BLaER1 treated with 17β-estradiol and CSF1 and Interleukin-3, amounts not matched to agents 10 nM and 100 nM (cell line): ENCODE measurements at regions not wholly inside any gene's neighbourhood (a gene's known extent, or its start where the extent isn't known, plus 50 kb on each side); places are given as distances from the start of the nearest gene placed in this dataset.
A peak's percentile ranks its signal among the peaks of the same experiment; 100 is the strongest.

Source experiments
- H3K27ac ChIP-seq, 11 experiments: shearing (Covaris generic); formaldehyde crosslinking; 2 replicates each; pipeline ENCODE4 v1.8.1; 2022
- H3K27me3 ChIP-seq, 11 experiments: shearing (Covaris generic); formaldehyde crosslinking; 2 replicates each; pipeline ENCODE4 v1.8.1; 2022
- H3K36me3 ChIP-seq, 11 experiments: shearing (Covaris generic); formaldehyde crosslinking; 2 replicates each; pipeline ENCODE4 v1.8.1; 2022
- H3K4me1 ChIP-seq, 10 experiments: shearing (Covaris generic); formaldehyde crosslinking; 2 replicates each; pipeline ENCODE4 v1.8.1; 2022
- H3K4me2 ChIP-seq, 11 experiments: shearing (Covaris generic); formaldehyde crosslinking; 2 replicates each; pipeline ENCODE4 v1.8.1; 2022
- H3K4me3 ChIP-seq, 10 experiments: shearing (Covaris generic); formaldehyde crosslinking; 2 replicates each; pipeline ENCODE4 v1.8.1; 2022
- H3K9ac ChIP-seq, 11 experiments: shearing (Covaris generic); formaldehyde crosslinking; 2 replicates each; pipeline ENCODE4 v1.8.1; 2022
- H3K9me3 ChIP-seq, 11 experiments: shearing (Covaris generic); formaldehyde crosslinking; replicated peaks in 1 of 11; 2 replicates each; pipeline ENCODE4 v1.8.1; 2022
- H4K20me1 ChIP-seq, 11 experiments: shearing (Covaris generic); formaldehyde crosslinking; 2 replicates each; pipeline ENCODE4 v1.8.1; 2022
- Cebpa-rat ChIP-seq, 11 experiments: shearing (Covaris generic); IDR thresholded peaks; 2 replicates each; pipeline ENCODE4 v1.8.1; 2022

- no peaks in the 10 kb centered on the region for H3K9me3 ChIP-seq
- no peak overlapping the region for H3K4me2 ChIP-seq
- H3K9ac ChIP-seq = no peak overlapping the region
- H4K20me1 ChIP-seq = no peaks in the 10 kb centered on the region
- H3K4me1 ChIP-seq = peaks cover under 1 to 28% (median 13%) of the 10 kb centered on the region in 10 experiments; a peak in 19 of 20 replicates
- no peaks in the 10 kb centered on the region for H3K36me3 ChIP-seq
- no peak overlapping the region for H3K4me3 ChIP-seq
- H3K27me3 ChIP-seq = no peaks in the 10 kb centered on the region
- H3K27ac ChIP-seq = no peak overlapping the region
- TF ChIP-seq Cebpa-rat (IDR thresholded peaks at IDR 0.05) = no peak
Measured at GRCh38 chr5:1703352-1704050, 96.1 kb downstream of the MRPL36 start.

- no peak for TF ChIP-seq Cebpa-rat (IDR thresholded peaks at IDR 0.05)
- Histone ChIP-seq H3K27ac (no peak overlapping the region), H3K36me3 (no peaks in the 10 kb centered on the region)
Measured at GRCh38 chr5:1702318-1702717, 97.3 kb downstream of the MRPL36 start.

GRCh38 chr5:1701884-1702283 lies 97.8 kb downstream of the MRPL36 start:
- H3K27ac ChIP-seq = no peak overlapping the region
- H3K4me2 ChIP-seq = no peak overlapping the region
- no peak overlapping the region for H3K9ac ChIP-seq
- H3K4me3 ChIP-seq = no peak overlapping the region
- no peak for TF ChIP-seq Cebpa-rat (IDR thresholded peaks at IDR 0.05)
- no peaks in the 10 kb centered on the region for H4K20me1 ChIP-seq
- H3K27me3 ChIP-seq = no peaks in the 10 kb centered on the region
- H3K36me3 ChIP-seq = no peaks in the 10 kb centered on the region
- H3K9me3 ChIP-seq = no peaks in the 10 kb centered on the region
- peaks cover 0 to 14% (median 9%) of the 10 kb centered on the region in 10 experiments; a peak in 11 of 20 replicates for H3K4me1 ChIP-seq

More at GRCh38 chr5:1702318-1702717, 97.3 kb downstream of the MRPL36 start:
- Histone ChIP-seq H3K4me2 (no peak overlapping the region), H3K4me3 (no peak overlapping the region), H3K4me1 (peaks cover 0 to 18% (median 9%) of the 10 kb centered on the region in 10 experiments; a peak in 11 of 20 replicates), H4K20me1 (no peaks in the 10 kb centered on the region), H3K9me3 (no peaks in the 10 kb centered on the region), H3K27me3 (no peaks in the 10 kb centered on the region), H3K9ac (no peak overlapping the region)

- H3K9me3 ChIP-seq = no peaks in the 10 kb centered on the region
- no peak overlapping the region for H3K27ac ChIP-seq
- H3K4me1 ChIP-seq = peaks cover 0 to 12% (median 9%) of the 10 kb centered on the region in 10 experiments; a peak in 11 of 20 replicates
- H3K4me3 ChIP-seq = no peak overlapping the region
- H4K20me1 ChIP-seq = no peaks in the 10 kb centered on the region
- TF ChIP-seq Cebpa-rat (IDR thresholded peaks at IDR 0.05) = no peak
- no peaks in the 10 kb centered on the region for H3K27me3 ChIP-seq
- H3K9ac ChIP-seq = no peak overlapping the region
- H3K4me2 ChIP-seq = peak overlapping the region in 5 of 11 experiments; percentile 0 to 52 (median 37); a peak in 3 of 22 replicates
- no peaks in the 10 kb centered on the region for H3K36me3 ChIP-seq
Measured at GRCh38 chr5:1701216-1701864, 98.3 kb downstream of the MRPL36 start.

- H3K36me3 ChIP-seq = no peaks in the 10 kb centered on the region
- no peak overlapping the region for H3K27ac ChIP-seq
- H3K4me1 ChIP-seq = peaks cover 0 to 12% (median 9%) of the 10 kb centered on the region in 10 experiments; a peak in 11 of 20 replicates
- no peak overlapping the region for H3K4me2 ChIP-seq
- TF ChIP-seq Cebpa-rat (IDR thresholded peaks at IDR 0.05) = no peak
- no peak overlapping the region for H3K9ac ChIP-seq
- H4K20me1 ChIP-seq = no peaks in the 10 kb centered on the region
- no peaks in the 10 kb centered on the region for H3K9me3 ChIP-seq
- H3K27me3 ChIP-seq = no peaks in the 10 kb centered on the region
- no peak overlapping the region for H3K4me3 ChIP-seq
Measured at GRCh38 chr5:1699394-1699793, 100.2 kb downstream of the MRPL36 start.

GRCh38 chr5:1698589-1699316 lies 100.9 kb downstream of the MRPL36 start:
- H3K27ac ChIP-seq = no peak overlapping the region
- no peaks in the 10 kb centered on the region for H3K27me3 ChIP-seq
- TF ChIP-seq Cebpa-rat (IDR thresholded peaks at IDR 0.05) = no peak
- no peak overlapping the region for H3K4me3 ChIP-seq
- H3K4me1 ChIP-seq = peaks cover 0 to 12% (median 9%) of the 10 kb centered on the region in 10 experiments; a peak in 11 of 20 replicates
- H4K20me1 ChIP-seq = no peaks in the 10 kb centered on the region
- H3K9ac ChIP-seq = no peak overlapping the region
- H3K36me3 ChIP-seq = no peaks in the 10 kb centered on the region
- no peaks in the 10 kb centered on the region for H3K9me3 ChIP-seq
- H3K4me2 ChIP-seq = no peak overlapping the region

- Histone ChIP-seq H3K4me3 (no peak overlapping the region), H3K9ac (no peak overlapping the region), H3K4me1 (no peaks in the 10 kb centered on the region), H3K36me3 (no peaks in the 10 kb centered on the region), H3K27me3 (no peaks in the 10 kb centered on the region), H4K20me1 (no peaks in the 10 kb centered on the region), H3K27ac (no peak overlapping the region), H3K4me2 (no peak overlapping the region), H3K9me3 (peaks cover 5 to 21% (median 13%) of the 10 kb centered on the region in 11 experiments; a peak in 17 of 22 replicates)
- TF ChIP-seq Cebpa-rat (IDR thresholded peaks at IDR 0.05) = no peak
Measured at GRCh38 chr5:1692381-1692780, 107.3 kb downstream of the MRPL36 start.

- Histone ChIP-seq H3K27ac (no peak overlapping the region), H3K4me3 (no peak overlapping the region), H3K36me3 (no peaks in the 10 kb centered on the region), H4K20me1 (no peaks in the 10 kb centered on the region), H3K27me3 (no peaks in the 10 kb centered on the region), H3K9me3 (peaks cover 5 to 21% (median 13%) of the 10 kb centered on the region in 11 experiments; a peak in 17 of 22 replicates), H3K9ac (no peak overlapping the region), H3K4me1 (peaks cover 0 to 15% (median 6%) of the 10 kb centered on the region in 10 experiments; a peak in 7 of 20 replicates), H3K4me2 (no peak overlapping the region)
- TF ChIP-seq Cebpa-rat (IDR thresholded peaks at IDR 0.05) = no peak
Measured at GRCh38 chr5:1687301-1687970, 112.2 kb downstream of the MRPL36 start.
